A549 (cell line): ENCODE measurements at regions not wholly inside any gene's neighbourhood (a gene's known extent, or its start where the extent isn't known, plus 50 kb on each side); places are given as distances from the start of the nearest gene placed in this dataset.

Source experiments
- CBX8 ChIP-seq: fragments of 200-600 bp; sonication (generic); IDR thresholded peaks from 2 replicates; pipeline ENCODE4 v1.6.1; 2016
- CEBPB ChIP-seq, 2 experiments: fragments of >200 bp in 1 of 2; sonication (Bioruptor Twin) in 1 of 2; formaldehyde crosslinking in 1 of 2; IDR thresholded peaks; 2 replicates each; pipeline ENCODE4 v1.6.1; 2012 to 2016
- CTCF ChIP-seq: fragments of >200 bp; sonication (Bioruptor Twin); formaldehyde crosslinking; IDR thresholded peaks from 3 replicates; pipeline ENCODE4 v1.5.1; 2016
- HDAC2 ChIP-seq: fragments of 200-600 bp; sonication (generic); IDR thresholded peaks from 2 replicates; pipeline ENCODE4 v1.6.1; 2016
- HEYL ChIP-seq: fragments of 250-450 bp; sonication (Bioruptor Pico); IDR thresholded peaks from 2 replicates; pipeline ENCODE4 v1.8.0; 2021; ENCODE audit warnings: mild to moderate bottlenecking, moderate library complexity
- KDM5A ChIP-seq: fragments of 200-600 bp; sonication (generic); IDR thresholded peaks from 2 replicates; pipeline ENCODE4 v1.6.1; 2016; ENCODE audit warnings: antibody characterized with exemption, mild to moderate bottlenecking
- RNF2 ChIP-seq: fragments of 200-600 bp; sonication (generic); IDR thresholded peaks from 2 replicates; pipeline ENCODE4 v1.6.1; 2016; ENCODE audit warnings: low read depth, mild to moderate bottlenecking, antibody characterized with exemption, moderate library complexity, borderline replicate concordance
- TP53 ChIP-seq: fragments of 250-450 bp; sonication (Bioruptor Pico); IDR thresholded peaks from 2 replicates; pipeline ENCODE4 v1.5.0; 2021; ENCODE audit warnings: mild to moderate bottlenecking, moderate library complexity

GRCh38 chr18:40851014-40851429 is 1104.0 kb upstream of the PIK3C3 start:
- TF ChIP-seq CTCF (no peak), CEBPB (IDR thresholded peaks at IDR 0.05) (no peak), KDM5A (no peak), TP53 (CRISPR knock-in tag) (no peak), RNF2 (no peak), HEYL (CRISPR knock-in tag) (no peak), CBX8 (no peak), HDAC2 (no peak)
